NCI-H774 (cell line): ENCODE measurements at regions not wholly inside any gene's neighbourhood (a gene's known extent, or its start where the extent isn't known, plus 50 kb on each side); places are given as distances from the start of the nearest gene placed in this dataset.

Experiments
- DNase-seq: peaks from one replicate; lab custom pipeline; 2025; lab: John Stamatoyannopoulos, UW

- DNase-seq = no peak
Measured at GRCh38 chr1:116454940-116455339, 81.9 kb downstream of the ATP1A1 start.

GRCh38 chr1:116455509-116455908 is 82.5 kb downstream of the ATP1A1 start:
- no peak for DNase-seq

- DNase-seq = peak; percentile 70
Measured at GRCh38 chr1:116457946-116458604, 85.0 kb downstream of the ATP1A1 start.

- DNase-seq = no peak
Measured at GRCh38 chr1:116458695-116459094, 85.7 kb downstream of the ATP1A1 start.

GRCh38 chr1:116460261-116460660 is 87.2 kb downstream of the ATP1A1 start:
- DNase-seq = no peak

- no peak for DNase-seq
Measured at GRCh38 chr1:116460783-116461376, 87.8 kb downstream of the ATP1A1 start.

GRCh38 chr1:116461723-116462122 is 88.7 kb downstream of the ATP1A1 start:
- DNase-seq = no peak

- DNase-seq = no peak
Measured at GRCh38 chr1:116462722-116463121, 89.7 kb downstream of the ATP1A1 start.

- no peak for DNase-seq
Measured at GRCh38 chr1:116463730-116464129, 90.7 kb downstream of the ATP1A1 start.
